Non-pigmented ciliary epithelial cell (primary cell): ENCODE measurements at regions not wholly inside any gene's neighbourhood (a gene's known extent, or its start where the extent isn't known, plus 50 kb on each side); places are given as distances from the start of the nearest gene placed in this dataset.
"Not testable (repeated sequence)": the region's sequence is repeated elsewhere in the genome, so short reads cannot be mapped to it uniquely, and the experiment has no call there.

Source experiments
- DNase-seq: peaks from one replicate; pipeline ENCODE4 v3.0.0-alpha.2; 2010; ENCODE audit warnings: low read depth

DNA sequence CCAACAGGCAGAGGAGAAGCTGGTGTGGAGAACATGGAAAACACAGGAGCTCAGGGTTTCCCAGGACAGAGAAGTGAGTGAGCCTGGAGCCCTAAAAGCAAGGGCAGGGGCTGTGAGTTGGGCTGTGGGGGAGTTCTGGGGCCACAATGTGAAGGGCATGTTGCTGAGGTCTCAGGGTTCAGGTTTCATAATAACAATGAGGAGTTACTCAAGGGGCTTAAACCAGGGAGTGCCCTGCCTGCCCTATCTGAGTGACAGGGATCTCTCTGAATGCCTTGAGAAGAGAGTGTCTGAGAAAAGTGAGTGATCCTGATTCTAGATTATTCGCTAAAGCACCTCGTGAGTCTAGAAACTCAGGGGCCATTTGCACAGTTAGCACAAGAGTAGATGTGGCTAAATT is 129.6 kb downstream of the VPREB1 start:
- no peak for DNase-seq

- DNase-seq = no peak
Measured at GRCh38 chr22:22374579-22374978, 130.0 kb downstream of the VPREB1 start.

GRCh38 chr22:22375576-22376351 is 131.2 kb downstream of the VPREB1 start:
- no peak for DNase-seq

DNA sequence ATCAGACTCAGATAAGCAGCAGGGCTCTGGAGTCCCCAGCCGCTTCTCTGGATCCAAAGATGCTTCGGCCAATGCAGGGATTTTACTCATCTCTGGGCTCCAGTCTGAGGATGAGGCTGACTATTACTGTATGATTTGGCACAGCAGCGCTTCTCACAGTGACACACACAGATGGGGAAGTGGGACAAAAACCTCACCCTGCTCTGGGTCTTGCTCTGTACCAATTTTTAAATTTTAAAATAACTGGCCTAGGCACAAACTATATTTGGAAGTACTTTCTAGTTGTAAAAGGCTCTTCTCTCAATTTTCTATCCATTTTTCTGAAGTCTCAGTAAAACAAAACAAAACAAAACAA is 131.7 kb downstream of the VPREB1 start:
- no peak for DNase-seq

- not testable (repeated sequence) for DNase-seq
Measured at GRCh38 chr22:22376884-22377283, 131.7 kb downstream of the ZNF280B start.

- no peak for DNase-seq
Measured at GRCh38 chr22:22377335-22377734, 131.2 kb downstream of the ZNF280B start.

DNA sequence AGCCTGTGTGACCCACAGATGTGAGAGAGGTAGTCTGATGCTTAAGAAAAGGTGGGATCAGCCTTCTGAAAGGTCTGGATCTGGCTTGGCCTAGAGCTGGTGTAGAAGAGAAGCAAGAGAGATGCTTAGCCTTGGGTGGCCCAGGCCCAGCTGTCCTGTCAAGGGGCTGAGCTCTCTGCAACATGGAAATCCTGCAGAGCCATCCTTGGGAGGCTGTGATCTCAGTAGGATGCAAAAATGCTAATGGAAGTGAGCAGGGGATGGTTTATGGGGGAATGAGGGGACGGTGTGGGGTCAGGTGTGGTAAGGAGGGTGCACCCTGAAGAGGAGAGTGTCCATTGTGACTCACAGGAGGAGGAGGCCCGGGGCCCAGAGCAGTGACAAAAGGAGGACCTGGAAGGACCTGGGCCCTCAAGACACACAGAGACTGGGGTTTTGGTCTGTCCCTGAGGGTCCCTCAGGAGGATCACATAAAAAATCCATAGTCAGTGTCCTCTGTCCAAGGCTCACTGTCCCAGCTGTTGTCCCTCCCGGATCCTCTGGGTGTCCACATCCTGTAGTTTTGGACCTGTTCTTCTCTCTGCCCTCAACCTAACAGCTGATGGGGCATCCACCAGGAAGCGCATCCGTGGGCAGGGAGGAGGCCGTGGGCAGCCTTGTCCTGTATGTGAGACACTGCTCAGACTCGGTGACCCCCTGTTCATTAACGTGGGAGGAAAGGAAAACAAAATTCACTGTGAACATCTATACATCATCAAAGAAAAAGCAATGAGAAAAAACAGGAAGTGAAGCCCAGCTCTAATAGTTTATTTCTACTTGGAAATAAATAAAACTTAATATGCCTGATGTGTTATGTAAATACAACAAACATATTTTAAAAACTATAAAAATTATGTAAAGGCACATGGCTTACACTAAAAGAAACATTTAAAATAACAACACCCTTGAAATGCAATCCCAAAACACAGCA is 129.8 kb downstream of the ZNF280B start:
- no peak for DNase-seq

GRCh38 chr22:22380098-22381030 is 128.2 kb downstream of the ZNF280B start:
- DNase-seq = no peak

GRCh38 chr22:22381292-22381691 is 127.2 kb downstream of the ZNF280B start:
- DNase-seq = not testable (repeated sequence)

GRCh38 chr22:22384267-22384666 is 124.3 kb downstream of the ZNF280B start:
- no peak for DNase-seq

GRCh38 chr22:22384668-22385244 is 123.8 kb downstream of the ZNF280B start:
- DNase-seq = no peak

GRCh38 chr22:22386602-22387385 is 121.7 kb downstream of the ZNF280B start:
- DNase-seq = no peak

GRCh38 chr22:22387386-22387736 is 121.2 kb downstream of the ZNF280B start:
- no peak for DNase-seq

- DNase-seq = no peak
Measured at GRCh38 chr22:22388090-22388489, 120.5 kb downstream of the ZNF280B start.

- no peak for DNase-seq
Measured at GRCh38 chr22:22388494-22388893, 120.0 kb downstream of the ZNF280B start.

GRCh38 chr22:22389467-22389866 is 119.1 kb downstream of the ZNF280B start:
- no peak for DNase-seq

- no peak for DNase-seq
Measured at GRCh38 chr22:22390989-22391388, 117.6 kb downstream of the ZNF280B start.

GRCh38 chr22:22391543-22391942 is 117.0 kb downstream of the ZNF280B start:
- DNase-seq = no peak

DNA sequence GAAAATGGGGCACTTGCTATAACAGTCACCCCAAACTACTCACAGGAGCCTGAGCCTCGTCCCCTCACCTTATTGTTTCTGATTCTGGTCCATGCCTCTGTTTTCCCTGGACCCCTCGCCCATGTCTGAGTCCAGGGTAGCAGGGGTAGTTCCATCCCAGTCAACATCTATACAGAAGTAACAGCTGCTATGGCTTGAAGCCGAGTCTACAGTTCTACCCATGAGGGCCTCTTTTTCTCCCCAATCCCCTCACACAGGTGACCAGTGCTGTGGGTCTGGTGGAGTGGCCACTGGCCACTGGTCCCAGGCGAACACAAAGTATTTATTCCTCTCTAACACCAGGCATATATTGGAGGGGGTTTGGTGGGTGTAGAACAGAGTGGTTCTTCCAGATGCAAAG is 116.4 kb downstream of the ZNF280B start:
- DNase-seq = no peak

GRCh38 chr22:22394591-22394990 is 114.0 kb downstream of the ZNF280B start:
- DNase-seq = no peak

DNA sequence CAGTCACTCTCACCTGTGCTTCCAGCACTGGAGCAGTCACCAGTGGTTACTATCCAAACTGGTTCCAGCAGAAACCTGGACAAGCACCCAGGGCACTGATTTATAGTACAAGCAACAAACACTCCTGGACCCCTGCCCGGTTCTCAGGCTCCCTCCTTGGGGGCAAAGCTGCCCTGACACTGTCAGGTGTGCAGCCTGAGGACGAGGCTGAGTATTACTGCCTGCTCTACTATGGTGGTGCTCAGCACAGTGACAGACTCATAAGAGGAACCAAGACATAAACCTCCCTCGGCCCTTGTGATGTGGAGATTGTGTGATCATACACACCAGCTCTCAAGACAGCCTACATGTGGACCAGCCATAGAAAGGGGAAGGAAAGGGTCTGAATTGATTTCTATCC is 113.3 kb downstream of the ZNF280B start:
- no peak for DNase-seq
